ENCODE measurements at regions not wholly inside any gene's neighbourhood (a gene's known extent, or its start where the extent isn't known, plus 50 kb on each side); places are given as distances from the start of the nearest gene placed in this dataset.

GRCh38 chr10:129223363-129223762, 243.7 kb upstream of the MGMT start:
- no peaks in the 10 kb centered on the region for H3K4me1 Mint-ChIP-seq (ENCODE audit: low read depth)
- H3K36me3 Mint-ChIP-seq (ENCODE audit: low read depth) = no peaks in the 10 kb centered on the region
- no peaks in the 10 kb centered on the region for H3K27me3 Mint-ChIP-seq
- no peak overlapping the region for H3K27ac Mint-ChIP-seq
- peaks cover 6% of the 10 kb centered on the region for H3K9me3 Mint-ChIP-seq
- no peak overlapping the region for H3K4me3 Mint-ChIP-seq

GRCh38 chr10:129224065-129224464, 243.0 kb upstream of the MGMT start:
- Mint-ChIP-seq H3K9me3 (peaks cover 6% of the 10 kb centered on the region), H3K27ac (no peak overlapping the region), H3K36me3 (ENCODE audit: low read depth) (no peaks in the 10 kb centered on the region), H3K4me1 (ENCODE audit: low read depth) (no peaks in the 10 kb centered on the region), H3K4me3 (no peak overlapping the region), H3K27me3 (no peaks in the 10 kb centered on the region)

GRCh38 chr10:129231821-129232220, 235.2 kb upstream of the MGMT start:
- no peaks in the 10 kb centered on the region for H3K36me3 Mint-ChIP-seq (ENCODE audit: low read depth)
- no peak overlapping the region for H3K4me3 Mint-ChIP-seq
- H3K9me3 Mint-ChIP-seq = no peaks in the 10 kb centered on the region
- H3K4me1 Mint-ChIP-seq (ENCODE audit: low read depth) = no peaks in the 10 kb centered on the region
- no peaks in the 10 kb centered on the region for H3K27me3 Mint-ChIP-seq
- no peak overlapping the region for H3K27ac Mint-ChIP-seq

DNA sequence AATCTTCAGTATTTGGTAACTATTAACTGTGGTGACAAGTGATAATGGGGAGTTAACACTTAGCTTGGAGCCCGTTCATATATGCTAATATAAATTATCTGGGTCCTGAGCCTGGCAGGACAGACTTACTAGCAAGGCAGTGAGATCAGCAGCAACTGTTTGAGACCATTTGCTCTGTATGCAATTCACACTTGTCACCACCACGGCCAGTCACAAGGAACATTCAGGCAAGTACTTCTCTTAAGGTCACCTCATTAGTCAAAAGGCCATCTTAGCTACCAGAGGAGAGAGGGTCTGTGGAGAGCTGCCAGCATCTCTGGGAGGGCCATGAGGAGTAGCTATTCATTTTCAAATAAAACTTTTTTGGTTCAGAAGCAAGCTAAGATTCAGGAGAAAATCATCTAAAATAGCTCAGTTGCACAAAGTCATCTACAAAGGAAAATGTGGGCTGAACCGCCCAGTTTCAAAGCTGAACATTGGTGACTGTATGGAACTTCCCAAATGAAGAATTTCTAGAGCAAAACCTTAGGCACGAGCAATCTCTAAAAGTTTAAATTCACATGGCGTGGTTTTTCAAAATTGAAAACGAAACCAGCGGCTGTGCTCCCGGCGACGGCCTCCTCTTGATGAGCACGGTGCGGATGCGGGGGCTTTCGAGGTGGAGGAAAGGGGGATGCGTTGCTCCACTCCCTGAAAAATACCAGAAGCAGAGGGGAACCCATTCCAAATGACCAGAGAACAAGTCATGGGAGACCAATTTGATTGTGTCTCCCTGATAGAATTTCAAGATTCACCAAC, 233.5 kb upstream of the MGMT start:
- Mint-ChIP-seq H3K4me1 (ENCODE audit: low read depth) (no peaks in the 10 kb centered on the region), H3K36me3 (ENCODE audit: low read depth) (no peaks in the 10 kb centered on the region), H3K9me3 (no peaks in the 10 kb centered on the region), H3K4me3 (no peak overlapping the region), H3K27me3 (no peaks in the 10 kb centered on the region), H3K27ac (no peak overlapping the region)

DNA sequence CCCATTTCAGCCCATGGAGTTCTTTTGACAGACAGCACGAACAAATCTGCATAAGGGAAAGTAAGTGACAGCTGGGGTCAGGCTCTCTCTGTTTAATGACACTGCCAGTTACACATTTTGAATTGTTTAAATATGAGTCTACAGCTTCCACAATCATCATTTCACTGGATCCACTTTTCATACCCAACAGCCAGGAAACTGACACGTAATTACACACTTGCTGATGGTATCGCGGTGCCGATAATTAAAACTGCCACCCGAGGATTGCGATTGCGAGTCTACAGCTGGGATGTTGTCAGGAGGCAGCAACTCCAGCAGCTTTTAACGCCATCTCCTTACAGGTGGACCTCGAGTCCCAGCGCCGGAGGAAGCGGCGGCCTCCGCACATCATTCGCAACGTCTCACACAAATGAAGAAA, 230.8 kb upstream of the MGMT start:
- Mint-ChIP-seq H3K9me3 (no peaks in the 10 kb centered on the region), H3K27me3 (no peaks in the 10 kb centered on the region), H3K4me3 (no peak overlapping the region), H3K36me3 (ENCODE audit: low read depth) (no peaks in the 10 kb centered on the region), H3K4me1 (ENCODE audit: low read depth) (no peaks in the 10 kb centered on the region), H3K27ac (no peak overlapping the region)

DNA sequence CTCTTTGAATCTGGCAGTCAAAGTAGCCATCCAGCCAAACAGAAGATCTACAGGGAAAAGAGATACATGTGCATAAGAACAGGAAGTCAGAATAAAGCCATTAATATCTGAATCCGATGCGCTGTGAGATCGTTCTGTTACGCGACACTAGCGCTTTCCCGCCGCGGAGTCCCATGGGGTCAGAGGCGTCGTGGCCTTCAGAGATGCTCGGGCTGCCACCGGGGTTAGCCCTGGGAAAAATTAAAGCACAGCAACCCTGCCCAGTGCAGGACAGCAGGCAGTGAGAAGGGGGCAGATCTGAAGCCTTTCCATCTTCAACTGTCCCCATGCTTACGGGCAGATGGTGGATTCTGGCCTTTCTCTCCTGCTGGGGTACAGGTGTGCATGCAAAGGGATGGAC, 225.6 kb upstream of the MGMT start:
- Mint-ChIP-seq H3K27ac (no peak overlapping the region), H3K9me3 (no peaks in the 10 kb centered on the region), H3K27me3 (no peaks in the 10 kb centered on the region), H3K4me1 (ENCODE audit: low read depth) (no peaks in the 10 kb centered on the region), H3K4me3 (no peak overlapping the region), H3K36me3 (ENCODE audit: low read depth) (no peaks in the 10 kb centered on the region)

DNA sequence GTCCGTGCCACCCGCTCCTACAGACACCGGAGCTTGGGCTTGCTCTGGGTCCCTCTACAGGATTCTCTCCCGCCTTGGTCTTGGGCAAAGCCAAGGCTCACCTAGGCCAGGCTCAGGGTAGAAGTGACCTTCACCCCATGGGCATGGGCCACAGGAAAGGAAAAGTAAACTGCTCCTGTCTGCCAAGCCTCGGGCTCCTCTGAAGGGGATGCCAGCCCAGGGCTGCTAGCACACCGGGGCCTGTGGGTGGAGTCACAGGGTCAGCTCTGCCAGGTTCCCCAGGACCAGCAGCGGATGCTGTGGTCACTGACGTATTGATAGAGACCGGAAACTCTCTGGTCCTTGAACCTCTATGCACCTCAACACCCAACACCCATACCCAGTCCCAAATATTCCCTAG, 222.7 kb upstream of the MGMT start:
- Mint-ChIP-seq H3K27ac (no peak overlapping the region), H3K9me3 (no peaks in the 10 kb centered on the region), H3K36me3 (ENCODE audit: low read depth) (no peaks in the 10 kb centered on the region), H3K4me1 (ENCODE audit: low read depth) (no peaks in the 10 kb centered on the region), H3K4me3 (no peak overlapping the region), H3K27me3 (no peaks in the 10 kb centered on the region)

- Mint-ChIP-seq H3K4me3 (no peak overlapping the region), H3K27ac (no peak overlapping the region), H3K27me3 (no peaks in the 10 kb centered on the region), H3K4me1 (ENCODE audit: low read depth) (no peaks in the 10 kb centered on the region), H3K9me3 (no peaks in the 10 kb centered on the region), H3K36me3 (ENCODE audit: low read depth) (no peaks in the 10 kb centered on the region)
These were observed 222.3 kb upstream of the MGMT start for GRCh38 chr10:129244757-129245156.

DNA sequence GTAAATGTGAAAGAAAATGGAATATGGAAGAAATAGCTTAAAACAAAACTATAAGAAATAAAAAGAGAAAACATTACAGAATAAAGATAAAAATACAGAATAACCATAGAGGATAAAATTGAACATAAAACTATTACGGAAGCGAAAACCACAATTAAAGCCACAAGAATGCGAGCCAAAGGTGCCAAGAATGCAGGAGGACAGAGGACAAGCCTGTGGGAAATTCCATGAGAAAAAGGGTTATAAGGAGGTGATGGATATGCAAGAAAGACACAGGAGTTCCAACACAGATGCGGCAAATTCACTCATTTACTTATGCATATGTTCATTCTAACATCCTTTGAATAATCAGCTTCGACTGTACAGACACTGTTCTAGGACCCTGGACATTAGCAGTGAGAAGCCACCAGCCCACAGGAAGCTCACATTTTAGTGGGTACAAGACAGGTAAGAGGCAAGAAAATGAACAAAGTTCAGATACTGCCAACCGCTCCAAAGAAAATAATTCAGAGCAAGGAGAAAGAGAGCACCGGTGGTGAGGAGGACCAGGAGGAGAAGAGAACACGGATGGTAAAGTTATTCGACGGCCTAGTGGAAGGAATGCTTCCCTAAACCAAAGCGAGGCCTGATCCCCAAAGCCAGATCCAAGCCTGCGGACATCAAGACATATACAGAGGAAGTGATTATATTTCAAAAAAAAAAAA, 213.7 kb upstream of the MGMT start:
- no peak overlapping the region for H3K27ac Mint-ChIP-seq

GRCh38 chr10:129253865-129254179, 213.2 kb upstream of the MGMT start:
- Mint-ChIP-seq H3K9me3 (peaks cover 8% of the 10 kb centered on the region), H3K4me1 (ENCODE audit: low read depth) (no peaks in the 10 kb centered on the region), H3K4me3 (no peak overlapping the region), H3K27ac (no peak overlapping the region), H3K36me3 (ENCODE audit: low read depth) (no peaks in the 10 kb centered on the region), H3K27me3 (peaks cover 4% of the 10 kb centered on the region)

More for the DNA sequence above, 213.7 kb upstream of the MGMT start:
- Mint-ChIP-seq H3K4me3 (no peak overlapping the region), H3K9me3 (peaks cover 8% of the 10 kb centered on the region), H3K36me3 (ENCODE audit: low read depth) (no peaks in the 10 kb centered on the region), H3K4me1 (ENCODE audit: low read depth) (no peaks in the 10 kb centered on the region), H3K27me3 (peaks cover 4% of the 10 kb centered on the region)

- peaks cover 2% of the 10 kb centered on the region for H3K27me3 Mint-ChIP-seq
- H3K4me1 Mint-ChIP-seq (ENCODE audit: low read depth) = no peaks in the 10 kb centered on the region
- H3K36me3 Mint-ChIP-seq (ENCODE audit: low read depth) = no peaks in the 10 kb centered on the region
- no peak overlapping the region for H3K4me3 Mint-ChIP-seq
- no peak overlapping the region for H3K27ac Mint-ChIP-seq
- H3K9me3 Mint-ChIP-seq = no peaks in the 10 kb centered on the region
These were observed 208.6 kb upstream of the MGMT start for GRCh38 chr10:129258283-129258923.

DNA sequence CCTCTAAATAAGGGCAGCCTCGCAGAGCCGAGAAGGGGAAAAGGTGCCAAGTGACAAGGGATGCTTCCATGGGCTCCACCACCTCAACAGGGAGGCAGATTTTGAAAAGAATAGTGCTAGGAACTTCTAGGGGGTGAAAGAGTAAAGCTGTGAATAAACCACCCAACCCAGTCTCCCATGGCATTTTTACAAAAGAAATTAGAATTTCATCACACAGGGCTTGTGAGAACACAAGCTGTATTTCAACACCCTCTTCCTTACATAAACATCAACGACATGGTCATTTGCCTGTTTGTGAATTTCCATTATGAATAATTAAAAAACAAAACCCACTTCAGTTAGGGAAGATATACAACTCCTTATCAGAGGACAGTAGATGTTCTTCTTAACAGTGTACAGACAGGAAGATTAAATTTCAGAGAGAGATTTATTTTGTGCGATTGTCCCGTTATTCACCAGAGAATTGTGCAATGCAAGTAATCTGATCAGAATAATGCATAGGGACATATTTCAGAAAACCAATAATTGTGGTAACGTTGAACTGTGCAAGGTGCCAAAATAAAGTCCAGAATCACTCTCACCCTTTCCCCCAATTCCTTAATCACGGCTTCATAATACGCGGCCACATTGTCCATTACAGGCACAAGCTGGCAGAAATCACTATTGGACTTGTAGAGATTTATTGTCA, 207.8 kb upstream of the MGMT start:
- Mint-ChIP-seq H3K4me3 (no peak overlapping the region), H3K27ac (no peak overlapping the region), H3K27me3 (no peaks in the 10 kb centered on the region), H3K4me1 (ENCODE audit: low read depth) (no peaks in the 10 kb centered on the region), H3K36me3 (ENCODE audit: low read depth) (no peaks in the 10 kb centered on the region), H3K9me3 (no peaks in the 10 kb centered on the region)

DNA sequence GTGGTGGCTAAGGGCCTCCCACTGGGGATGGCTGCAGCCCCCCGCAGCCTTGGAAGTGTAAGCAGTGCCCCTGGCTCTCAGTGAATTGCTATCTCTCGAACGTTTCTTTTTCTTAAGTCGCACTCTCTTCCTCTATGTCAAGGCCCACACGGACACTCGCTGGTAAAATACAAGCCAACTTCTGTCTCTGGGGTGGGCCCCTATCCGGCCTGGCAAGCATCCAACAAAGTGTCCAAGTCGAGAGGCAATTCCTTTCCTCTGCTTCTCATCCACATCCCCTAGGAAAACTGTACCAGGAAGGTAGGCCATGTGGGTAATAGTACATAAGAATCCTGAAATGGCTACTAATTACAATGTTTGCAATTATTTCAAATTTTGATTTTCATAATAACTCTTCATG, 194.9 kb upstream of the MGMT start:
- Mint-ChIP-seq H3K9me3 (peaks cover 3% of the 10 kb centered on the region), H3K4me3 (no peak overlapping the region), H3K27ac (no peak overlapping the region), H3K27me3 (peaks cover 3% of the 10 kb centered on the region), H3K4me1 (ENCODE audit: low read depth) (peaks cover 6% of the 10 kb centered on the region), H3K36me3 (ENCODE audit: low read depth) (no peaks in the 10 kb centered on the region)

DNA sequence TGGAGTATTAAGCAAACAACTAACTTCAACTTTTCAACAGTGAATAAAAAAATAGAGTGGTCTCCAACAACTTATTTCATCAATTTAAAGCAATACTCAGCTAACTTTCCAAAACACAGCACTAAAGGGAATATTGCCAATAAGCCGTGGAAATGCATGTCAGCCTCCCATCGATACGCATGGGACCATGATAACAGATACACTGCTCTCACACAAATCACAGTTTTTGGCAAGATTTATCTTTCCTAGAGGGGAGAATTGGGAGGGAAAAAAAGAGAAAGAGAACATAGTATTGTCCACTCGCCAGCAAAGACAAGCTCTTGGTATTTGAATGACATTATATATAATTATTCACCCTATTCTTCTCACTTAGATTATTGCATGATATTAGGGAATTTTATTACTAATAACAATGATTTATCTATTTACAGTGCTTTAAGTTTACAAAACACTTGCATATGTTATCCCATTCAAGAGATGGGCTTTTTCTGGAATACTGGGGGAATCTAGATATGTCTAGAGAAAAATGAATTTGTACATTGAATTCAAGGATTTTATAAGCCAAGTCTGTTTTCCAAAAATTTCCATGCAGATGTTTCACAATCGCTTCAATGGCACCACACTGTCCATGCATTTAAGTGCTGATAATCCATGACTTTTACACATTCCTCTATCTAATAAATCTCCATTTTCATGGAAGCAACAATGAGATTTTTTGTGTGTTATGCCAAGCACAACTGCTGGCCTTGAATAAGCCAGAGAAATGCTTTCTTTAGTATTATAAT, 194.0 kb upstream of the MGMT start:
- peaks cover 6% of the 10 kb centered on the region for H3K4me1 Mint-ChIP-seq (ENCODE audit: low read depth)
- no peak overlapping the region for H3K4me3 Mint-ChIP-seq
- H3K27ac Mint-ChIP-seq = no peak overlapping the region
- H3K36me3 Mint-ChIP-seq (ENCODE audit: low read depth) = no peaks in the 10 kb centered on the region
- peaks cover 3% of the 10 kb centered on the region for H3K27me3 Mint-ChIP-seq
- H3K9me3 Mint-ChIP-seq = peaks cover 3% of the 10 kb centered on the region

All from stimulated activated naive CD8-positive, alpha-beta T cell treated with anti-CD3 and anti-CD28 coated beads, Interleukin-15, Interleukin-2, amounts not matched to agents 100 ng/mL and 50 ng/mL, for 24 hours (primary cell).